Fibroblast of skin of left biceps (primary cell): ENCODE measurements at regions not wholly inside any gene's neighbourhood (a gene's known extent, or its start where the extent isn't known, plus 50 kb on each side); places are given as distances from the start of the nearest gene placed in this dataset.

Experiments used
- DNase-seq, 2 experiments: peaks; one replicate each; pipeline ENCODE4 v3.0.0-alpha.2; 2013; ENCODE audit warnings: low read depth in 2 of 2

DNA sequence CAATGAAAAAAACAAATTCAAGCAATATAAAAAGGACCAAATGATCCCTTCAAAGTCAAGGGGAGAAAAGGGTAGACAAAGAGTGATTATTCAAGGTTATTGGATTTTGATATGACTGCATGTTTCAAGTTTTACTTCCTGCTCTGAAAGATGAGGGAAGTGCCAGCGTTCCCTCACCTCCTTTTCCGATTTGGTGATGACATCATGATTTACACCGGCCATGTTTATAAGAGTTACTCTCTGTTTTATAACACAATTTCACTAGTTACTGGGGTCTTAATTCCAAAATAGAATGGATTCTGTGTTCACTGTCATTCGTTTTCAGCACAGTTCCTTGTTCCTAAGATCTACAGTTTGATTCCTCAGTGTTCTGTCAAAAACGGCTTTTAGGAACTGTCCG is 60.5 kb upstream of the CPXM2 start:
- no peak for DNase-seq

DNA sequence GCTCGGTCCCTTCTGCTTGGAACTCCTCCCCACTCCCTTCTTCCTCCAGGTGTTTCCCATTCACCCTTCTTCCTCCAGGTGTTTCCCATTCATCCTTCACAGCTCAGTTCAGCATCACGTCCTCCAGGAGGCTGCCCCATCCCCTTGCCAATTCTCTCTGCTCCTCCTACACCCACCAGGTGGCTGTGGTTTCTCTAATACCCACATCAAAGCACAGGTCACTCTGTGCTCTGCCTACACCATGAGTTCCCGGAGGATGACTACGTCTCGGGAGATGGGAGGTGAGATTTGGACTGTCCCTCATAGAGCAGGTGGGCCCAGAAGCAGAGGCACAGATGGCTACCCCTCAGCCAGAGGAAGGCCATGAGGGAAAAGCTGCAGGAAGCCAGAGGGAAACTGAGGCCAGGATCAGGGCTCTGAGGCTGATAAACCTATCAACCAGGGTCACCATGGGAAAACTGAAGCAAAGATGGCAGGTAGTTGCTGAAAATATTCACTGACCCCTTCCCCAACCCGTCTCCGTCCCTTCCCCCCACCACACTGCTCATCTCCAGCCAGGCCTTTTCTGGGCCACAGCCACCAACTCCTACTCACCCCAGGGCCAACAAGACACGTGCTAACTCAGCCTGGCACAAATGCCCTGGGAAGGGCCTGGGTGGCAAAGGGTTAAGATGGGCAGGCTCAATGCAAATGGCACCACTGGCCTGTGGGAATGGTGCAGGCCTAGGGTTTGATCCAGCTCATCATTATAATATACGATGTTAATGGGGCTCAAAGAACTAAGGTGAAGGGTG is 56.6 kb upstream of the CPXM2 start:
- no peak for DNase-seq

DNA sequence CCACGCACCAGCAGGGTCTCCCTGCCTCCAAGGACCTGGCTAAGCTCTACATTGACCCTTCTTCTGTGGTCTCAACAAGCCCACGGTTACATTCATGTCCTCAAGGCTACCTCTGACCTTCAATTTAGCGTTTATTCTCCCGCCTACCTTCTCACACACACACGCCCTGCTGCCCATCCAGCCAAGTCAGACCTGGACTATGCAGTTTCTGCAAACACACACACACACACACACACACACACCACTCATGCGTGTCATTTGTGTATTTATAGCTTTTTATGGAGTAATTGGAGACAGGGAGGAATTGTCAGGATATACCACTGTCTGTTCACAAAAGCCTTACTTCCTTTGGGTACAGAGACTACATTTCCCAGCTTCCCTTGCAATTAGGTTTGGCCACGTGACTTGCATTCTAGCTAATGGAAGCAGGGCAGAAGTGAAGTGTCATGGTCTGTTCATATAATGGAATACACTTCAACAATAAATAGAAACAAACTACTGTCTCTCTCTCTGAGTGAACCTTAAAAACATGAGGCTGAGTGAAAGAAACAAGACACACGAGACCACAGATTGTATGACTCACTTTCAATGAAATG is 53.8 kb upstream of the CPXM2 start:
- DNase-seq = peak in 1 of 2 experiments; percentile 33

DNA sequence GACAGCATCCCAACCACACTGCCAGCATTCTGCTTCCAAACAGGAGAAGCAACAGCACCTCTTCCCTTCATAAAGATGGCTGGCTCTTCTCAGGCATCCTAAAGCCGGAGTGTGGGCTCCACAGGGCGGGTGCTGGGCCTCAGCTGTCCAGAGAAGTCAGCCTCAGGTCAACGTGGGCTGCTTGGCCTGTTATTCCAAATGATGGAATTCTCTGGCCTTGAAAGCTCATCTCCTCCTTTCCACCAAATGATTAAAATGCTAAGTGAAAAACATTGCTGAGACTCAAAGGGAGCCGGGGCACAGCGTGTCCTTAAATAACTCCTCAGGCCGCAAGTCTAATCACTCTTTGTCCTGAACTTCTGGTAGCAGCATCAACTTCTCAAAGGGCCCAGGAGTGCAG is 53.1 kb upstream of the CPXM2 start:
- no peak for DNase-seq

DNA sequence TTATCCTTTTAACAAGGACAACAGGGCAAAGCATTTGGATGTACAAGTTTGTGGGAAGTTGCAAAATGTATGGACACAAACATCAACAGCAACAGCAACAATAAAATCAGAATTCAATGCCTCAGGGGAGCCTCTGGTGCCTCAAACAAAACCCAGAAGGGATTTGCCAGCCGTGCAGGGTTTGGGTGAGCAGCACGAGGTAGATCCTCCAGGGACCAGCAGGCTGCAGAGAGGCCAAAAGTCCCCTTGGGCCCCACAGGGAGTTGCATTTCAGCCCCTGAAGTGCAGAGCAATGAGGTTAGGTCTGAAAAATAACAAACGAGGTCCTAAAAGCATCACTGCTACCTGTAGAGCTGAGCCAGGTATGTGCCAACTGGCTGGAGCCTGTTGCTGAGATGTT is 51.7 kb upstream of the CPXM2 start:
- no peak for DNase-seq

DNA sequence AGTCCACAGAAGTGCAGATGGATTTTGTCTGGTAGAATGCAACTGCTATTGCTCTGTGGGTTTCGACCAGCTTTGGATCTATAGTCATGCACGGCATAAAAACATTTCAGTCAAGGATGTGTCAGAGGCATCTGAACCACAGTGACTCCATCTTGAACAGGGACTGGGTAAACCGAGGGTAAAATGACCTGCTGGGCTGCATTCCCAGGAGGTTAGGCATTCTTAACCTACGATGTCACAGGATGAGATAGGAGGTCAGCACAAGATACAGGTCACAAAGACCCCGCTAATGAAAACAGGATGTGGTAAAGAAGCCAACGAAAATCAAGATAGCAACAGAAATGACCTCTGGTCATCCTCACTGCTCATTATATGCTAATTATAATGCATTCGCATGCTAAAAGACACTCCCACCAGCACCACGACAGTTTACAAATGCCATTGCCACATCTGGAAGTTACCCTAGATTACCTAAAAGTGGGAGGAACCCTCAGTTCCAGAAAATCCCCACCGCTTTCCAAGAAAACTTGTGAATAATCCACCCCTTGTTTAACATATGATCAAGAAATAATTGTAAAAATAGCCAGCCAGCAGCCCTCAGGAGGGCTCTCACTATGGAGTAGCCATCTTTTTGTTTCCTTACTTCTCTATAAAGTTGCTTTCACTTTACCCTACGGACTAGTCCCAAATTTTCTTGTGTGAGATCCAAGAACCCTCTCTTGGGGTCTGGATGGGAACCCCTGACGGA is 50.7 kb upstream of the CPXM2 start:
- DNase-seq = no peak
